HG03442 (cell line): ENCODE measurements at regions not wholly inside any gene's neighbourhood (a gene's known extent, or its start where the extent isn't known, plus 50 kb on each side); places are given as distances from the start of the nearest gene placed in this dataset.

Source experiments
- ATAC-seq: cut with Tn5 transposase; IDR thresholded peaks from one replicate; pipeline ENCODE4 v1.9.1; 2021; ENCODE audit warnings: mild to moderate bottlenecking, moderate library complexity; ENCODE audit not compliant: unreplicated experiment

DNA sequence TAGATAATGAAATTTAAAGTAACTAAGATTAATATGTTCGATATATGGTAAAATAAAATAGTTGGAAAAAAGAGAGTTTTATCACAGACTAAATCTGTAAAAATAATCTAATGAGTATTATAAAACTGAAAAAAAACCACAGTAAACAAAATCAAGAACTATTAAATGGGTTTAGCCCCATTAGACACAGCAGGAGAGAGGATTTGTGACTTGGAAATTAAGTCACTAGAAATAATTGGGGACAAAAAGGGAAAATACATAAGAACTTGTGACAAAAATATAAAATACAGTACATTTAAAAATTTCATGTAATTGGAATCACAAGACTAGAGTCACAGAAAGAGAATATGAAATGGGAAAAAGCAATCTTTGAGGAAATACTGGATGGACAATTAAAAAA, 1114.6 kb upstream of the KLHL29 start:
- ATAC-seq, result no peak

DNA sequence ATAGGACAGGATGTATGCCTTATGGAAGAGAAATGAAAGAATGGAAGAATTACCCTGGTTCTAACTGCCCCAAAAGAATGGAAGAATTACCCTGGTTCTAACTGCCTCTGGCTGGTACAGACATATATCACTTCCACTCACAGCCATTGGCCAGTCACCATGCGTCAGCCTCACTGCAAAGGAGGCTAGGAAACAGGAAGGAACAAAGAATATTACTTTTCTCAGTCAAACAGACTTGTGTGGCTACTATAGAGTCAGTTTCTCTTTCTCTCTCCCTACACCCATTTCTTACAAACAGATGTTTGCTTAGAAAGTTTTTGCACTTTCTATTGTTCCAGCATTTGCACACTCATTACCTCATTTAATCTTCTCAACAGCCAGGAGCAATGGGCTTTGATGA, 1111.1 kb upstream of the KLHL29 start:
- no peak for ATAC-seq

GRCh38 chr2:22274661-22275060, 1110.3 kb upstream of the KLHL29 start:
- ATAC-seq, result no peak

GRCh38 chr2:22276696-22277095, 1108.3 kb upstream of the KLHL29 start:
- no peak for ATAC-seq

DNA sequence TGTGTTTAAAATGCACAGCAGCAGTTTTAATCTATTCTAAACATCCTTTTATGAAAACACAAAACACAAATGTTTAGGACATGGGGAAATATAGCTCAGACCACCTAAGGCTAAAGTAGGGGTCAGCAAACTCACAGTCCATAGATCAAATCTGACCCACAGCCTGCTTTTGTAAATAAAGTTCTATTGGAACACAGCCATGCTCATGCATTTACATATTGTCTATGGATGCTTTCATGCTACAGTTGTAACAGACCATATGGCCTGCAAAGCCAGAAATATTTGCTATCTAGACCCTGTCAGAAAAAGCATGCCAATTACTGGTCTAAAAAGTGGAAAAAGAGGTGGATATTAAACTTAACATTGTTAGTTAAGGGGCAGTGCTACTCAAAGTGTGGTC, 1105.4 kb upstream of the KLHL29 start:
- no peak for ATAC-seq

DNA sequence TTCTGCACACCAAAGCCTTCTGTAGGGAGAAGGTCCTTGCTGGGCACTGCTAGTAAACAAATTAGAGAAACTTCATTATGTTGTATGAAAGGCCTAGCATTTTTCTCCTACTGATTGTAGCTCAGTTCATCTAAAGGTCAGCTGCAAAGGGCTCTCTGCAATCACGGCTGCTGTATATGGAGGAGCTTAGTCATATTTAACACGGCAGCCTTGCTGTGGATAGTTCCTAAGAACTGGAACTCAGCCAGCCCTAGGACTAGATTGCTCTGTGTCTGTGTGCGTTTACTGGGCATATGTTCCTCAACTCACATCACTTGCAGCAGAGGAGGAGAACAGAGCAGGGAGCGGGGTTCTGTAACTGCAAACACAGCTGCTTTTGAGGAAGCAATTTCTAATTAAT, 1103.9 kb upstream of the KLHL29 start:
- no peak for ATAC-seq

DNA sequence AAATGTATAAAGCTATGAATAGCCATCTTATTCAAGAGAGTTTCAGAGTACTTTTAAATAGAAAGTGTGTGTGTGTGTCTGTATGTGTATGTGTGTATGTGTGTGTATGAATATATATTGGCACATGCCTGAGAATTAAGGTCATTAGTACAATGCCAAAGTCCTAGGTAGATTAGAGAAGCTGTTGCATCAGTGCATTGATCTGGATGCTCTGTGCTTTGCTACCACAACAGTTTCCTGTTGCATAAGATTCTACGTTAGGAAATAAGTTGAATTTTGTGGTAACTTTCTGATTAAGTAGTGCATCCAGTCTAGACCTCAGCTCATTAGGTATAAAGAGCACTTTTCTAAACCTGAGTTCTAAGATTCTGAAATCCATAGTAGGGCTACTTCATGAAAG, 1102.8 kb upstream of the KLHL29 start:
- no peak for ATAC-seq

GRCh38 chr2:22282916-22283315, 1102.1 kb upstream of the KLHL29 start:
- ATAC-seq, result no peak

DNA sequence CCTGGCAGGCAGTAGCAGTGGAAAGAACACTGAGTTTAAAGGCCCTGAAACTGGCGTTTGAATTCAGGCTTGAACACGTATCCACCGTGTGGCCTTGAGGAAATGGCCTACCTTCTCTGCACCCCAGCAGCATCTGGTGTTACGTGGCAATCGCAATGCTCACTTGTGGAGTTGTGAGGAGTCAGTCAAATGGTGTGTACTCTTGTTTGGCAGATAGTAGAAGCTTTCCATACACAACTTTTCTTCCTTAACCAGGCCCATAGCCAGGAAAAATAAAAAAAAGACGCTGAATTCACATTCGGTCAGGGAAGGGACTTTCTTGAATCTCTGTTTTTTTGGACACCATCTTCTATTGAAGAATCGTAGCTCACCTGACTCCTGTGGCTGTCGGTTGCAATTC, 1101.5 kb upstream of the KLHL29 start:
- no peak for ATAC-seq

- no peak for ATAC-seq
These were observed 1094.7 kb upstream of the KLHL29 start for GRCh38 chr2:22290302-22290701.

GRCh38 chr2:22290909-22291473, 1094.0 kb upstream of the KLHL29 start:
- no peak for ATAC-seq

- ATAC-seq, result no peak
These were observed 1083.8 kb upstream of the KLHL29 start for GRCh38 chr2:22301228-22301627.

- ATAC-seq, result no peak
These were observed 1058.7 kb upstream of the KLHL29 start for GRCh38 chr2:22326250-22326649.

DNA sequence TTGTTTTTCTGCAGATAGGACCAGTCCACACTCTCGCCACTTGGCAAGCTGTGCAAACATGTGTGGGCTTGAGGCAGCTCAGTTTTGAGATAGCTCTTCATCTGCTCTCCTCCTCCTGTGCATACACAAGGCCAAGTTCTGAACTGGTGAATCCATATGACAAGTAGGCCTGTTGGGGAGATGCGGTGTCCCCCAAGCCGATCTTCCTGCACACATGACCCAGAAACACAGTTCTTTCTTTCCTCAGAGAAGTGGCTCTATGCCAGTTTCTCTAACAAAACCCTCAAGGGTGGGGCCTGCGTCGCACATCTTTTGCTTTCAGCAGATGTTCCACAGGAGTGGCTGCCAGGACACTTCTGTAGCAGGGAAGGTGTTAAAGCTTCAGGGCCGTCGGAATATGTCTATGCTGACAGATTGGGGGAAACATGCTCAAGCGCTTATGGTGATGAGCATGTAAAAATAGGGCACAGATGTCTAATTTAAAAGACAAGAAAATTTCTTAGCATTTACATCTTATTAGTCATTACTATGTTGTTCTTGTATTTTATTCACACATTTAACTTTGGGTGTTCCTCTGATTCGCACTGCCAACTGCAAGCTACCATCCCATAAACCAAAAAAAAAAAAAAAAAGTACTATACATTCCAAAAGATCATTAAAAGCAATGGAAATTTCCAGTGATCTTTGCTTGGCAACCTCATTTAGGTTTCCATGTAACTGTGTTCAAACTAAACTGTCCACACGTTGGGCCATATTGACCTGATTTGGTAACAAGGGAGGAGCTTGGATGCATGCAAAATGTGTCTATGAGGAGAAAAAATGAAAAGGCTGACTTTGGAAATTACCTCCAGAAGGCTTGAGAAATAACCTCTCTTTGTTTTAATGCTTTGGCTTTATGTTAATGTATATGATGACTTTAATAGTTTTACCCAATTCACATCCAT, 1055.5 kb upstream of the KLHL29 start:
- ATAC-seq, result no peak

DNA sequence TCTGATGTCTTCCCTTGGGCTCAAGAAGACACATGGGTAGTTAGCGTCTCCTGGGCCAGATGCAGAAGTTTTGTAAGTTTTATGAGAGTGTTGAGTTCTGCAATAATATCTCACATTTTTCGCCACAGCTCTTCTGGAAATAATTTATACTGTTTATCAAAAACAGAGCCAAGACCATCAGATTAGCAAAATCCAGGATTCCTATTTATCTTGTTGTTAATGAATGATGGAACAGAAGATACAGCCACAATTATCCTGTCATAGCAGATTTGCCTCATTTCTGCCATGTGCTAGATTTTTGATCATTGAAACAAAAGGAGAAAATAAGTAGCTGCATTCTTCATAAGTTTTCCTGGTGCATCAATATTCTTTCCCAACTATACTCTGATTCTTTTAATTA, 1048.6 kb upstream of the KLHL29 start:
- ATAC-seq, result no peak

DNA sequence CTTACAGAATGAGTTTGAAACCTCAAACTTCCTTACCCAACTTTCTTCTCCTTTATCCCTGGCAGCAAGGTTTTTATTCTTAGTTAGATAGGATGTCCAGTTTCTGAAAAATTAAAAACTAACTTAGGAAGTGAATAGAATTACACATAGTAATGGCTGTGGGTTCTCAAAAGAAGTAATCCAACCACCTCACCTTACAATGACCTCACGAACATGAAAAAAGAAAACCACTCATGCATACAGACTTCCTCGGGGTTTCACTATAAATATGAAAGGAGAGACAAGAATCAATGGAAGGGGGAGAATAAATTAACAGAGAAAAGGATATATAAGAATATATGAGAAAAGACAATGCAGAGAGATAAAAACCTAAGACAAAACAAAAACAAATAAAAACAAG, 1044.3 kb upstream of the KLHL29 start:
- no peak for ATAC-seq

DNA sequence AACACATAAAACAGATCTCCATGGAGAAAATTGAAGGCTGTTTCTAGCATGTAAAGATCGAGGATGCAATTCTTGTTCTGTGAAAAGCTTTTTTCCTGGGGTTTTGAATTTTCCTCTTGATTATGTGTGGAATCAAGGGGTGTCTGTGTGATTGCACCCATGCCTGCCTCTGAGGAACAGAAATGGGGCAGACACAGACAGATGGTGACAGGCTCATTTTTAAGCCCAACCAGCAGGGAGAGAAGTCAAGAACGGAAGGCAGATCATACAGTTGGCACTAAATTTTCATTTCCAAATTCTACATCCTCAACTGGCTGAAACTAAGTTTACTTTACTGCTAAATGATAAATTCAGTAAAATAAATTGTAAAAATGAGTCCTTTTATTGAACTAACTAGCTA, 1037.7 kb upstream of the KLHL29 start:
- ATAC-seq, result no peak

DNA sequence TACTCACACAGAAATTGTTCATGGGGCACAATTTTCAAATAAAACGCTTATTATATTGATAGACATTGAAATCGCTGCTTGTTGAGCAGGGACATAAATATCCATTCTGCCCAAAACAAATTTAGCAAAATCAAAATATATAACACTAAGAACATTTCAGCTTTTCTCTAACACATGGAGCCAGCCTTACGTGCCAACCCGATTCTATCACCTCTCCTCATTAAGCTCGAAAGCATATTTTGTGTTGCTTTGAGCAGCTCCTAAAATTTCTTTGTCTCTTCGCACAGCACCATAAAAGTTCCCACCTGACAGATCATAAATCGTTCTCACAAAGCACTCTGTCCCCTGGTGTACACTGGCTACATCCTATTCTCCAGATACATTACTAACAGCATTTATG, 1034.4 kb upstream of the KLHL29 start:
- no peak for ATAC-seq

DNA sequence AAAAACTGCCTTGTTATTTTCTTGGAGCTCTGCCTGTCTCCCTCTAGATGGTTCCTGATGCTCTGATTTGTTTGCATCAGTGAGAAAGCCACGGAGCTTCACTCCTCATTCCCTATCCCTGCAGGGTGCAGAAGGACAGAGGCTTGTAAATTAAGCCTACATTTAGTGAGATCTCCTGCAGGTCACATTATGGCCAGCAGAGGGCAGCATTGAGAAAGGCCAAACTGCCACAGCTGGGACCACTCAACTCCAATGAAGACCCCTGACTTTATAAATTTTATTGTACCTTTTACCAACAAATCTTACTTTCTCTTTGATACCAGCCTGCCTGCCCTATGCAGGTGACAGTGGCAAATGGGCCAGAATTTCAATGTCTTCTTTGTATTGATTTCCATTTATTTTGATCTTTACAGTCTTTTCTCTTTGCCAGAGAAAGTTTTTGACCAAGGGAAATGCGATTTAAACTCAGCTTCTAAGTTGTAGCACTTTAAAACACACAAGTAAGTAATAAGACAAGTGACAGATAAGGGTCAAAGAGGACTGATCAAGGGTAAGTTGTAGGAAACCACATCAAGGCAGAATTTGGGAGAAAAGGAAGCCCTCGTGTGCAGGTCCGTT, 1029.1 kb upstream of the KLHL29 start:
- no peak for ATAC-seq

DNA sequence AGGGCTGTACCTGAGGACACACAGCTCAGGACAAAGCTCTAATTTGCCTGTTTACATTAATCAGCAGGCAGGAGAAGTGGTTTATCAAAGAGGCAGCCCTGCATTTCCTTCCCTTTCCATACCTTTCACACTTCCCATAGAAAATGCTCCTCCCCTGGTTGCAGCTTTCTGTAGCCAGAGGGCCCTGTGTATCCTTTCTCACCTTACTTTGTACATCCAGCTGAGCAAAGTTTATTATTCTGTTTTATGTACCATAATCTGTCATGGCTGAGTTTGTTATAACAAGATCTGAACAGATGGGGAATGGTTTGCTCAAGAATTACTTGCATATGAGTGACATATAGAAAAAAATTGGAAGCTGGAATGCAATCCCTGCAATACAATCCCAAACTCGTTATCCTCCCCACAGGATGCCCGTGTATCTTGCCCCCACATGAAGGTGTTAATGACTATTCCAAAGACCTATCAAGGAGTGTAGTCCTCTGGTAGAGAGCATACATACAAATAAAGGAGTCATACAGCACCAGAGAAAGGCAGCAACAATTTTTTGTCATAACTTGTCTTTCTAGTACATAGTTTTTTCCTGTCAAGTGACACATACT, 1025.8 kb upstream of the KLHL29 start:
- ATAC-seq, result no peak

DNA sequence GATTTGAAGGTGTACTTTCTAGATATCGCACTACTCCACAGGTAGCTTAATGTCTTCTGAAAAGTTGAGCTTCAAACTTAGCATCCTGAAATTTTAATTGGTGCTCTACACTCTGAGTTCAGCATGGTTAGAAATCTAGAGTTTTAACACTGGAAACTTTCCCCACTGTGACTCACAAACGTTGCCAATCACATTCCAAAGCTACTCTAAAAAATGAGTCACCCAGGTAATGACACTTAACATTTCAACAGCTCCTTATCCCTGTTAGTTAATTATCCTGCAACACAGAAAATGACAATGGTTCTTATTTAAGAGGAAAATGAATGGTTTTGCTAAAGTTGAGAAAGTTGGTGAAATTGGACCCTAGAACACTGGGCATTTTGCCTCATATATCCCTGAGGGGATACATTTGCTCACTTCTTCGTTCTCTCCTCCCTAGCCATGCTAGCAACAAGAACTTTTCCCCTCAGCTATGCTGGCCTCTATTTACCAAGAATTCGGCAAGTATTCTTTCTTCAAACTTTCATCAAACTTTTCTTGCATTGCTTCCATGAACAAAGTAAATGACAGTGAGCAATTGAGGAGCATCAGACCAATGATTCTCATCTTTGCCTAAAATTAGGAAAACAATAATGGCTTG, 1024.1 kb upstream of the KLHL29 start:
- ATAC-seq, result no peak
